Lower leg skin (tissue), 4 donors: ENCODE measurements at regions not wholly inside any gene's neighbourhood (a gene's known extent, or its start where the extent isn't known, plus 50 kb on each side); places are given as distances from the start of the nearest gene placed in this dataset.

Source experiments
- DNase-seq, 2 donors: peaks; one replicate each; pipeline ENCODE4 v3.0.0-alpha.2; 2019; ENCODE audit warnings: low spot score in 2 of 2
- H3K4me3 ChIP-seq: fragments of 200-600 bp; sonication (generic); 2 replicates; pipeline ENCODE4 v1.5.1; 2017; ENCODE audit warnings: mild to moderate bottlenecking, low read depth; ENCODE audit not compliant: poor library complexity, severe bottlenecking
- CTCF ChIP-seq, 3 donors: fragments of 450-650 bp; IDR thresholded peaks; one replicate each; pipeline ENCODE4 v1.5.1; 2016; ENCODE audit warnings: antibody characterized with exemption in 3 of 3, mild to moderate bottlenecking in 3 of 3, moderate library complexity in 2 of 3
- POLR2A ChIP-seq, 2 donors: fragments of 450-650 bp; IDR thresholded peaks; one replicate each; pipeline ENCODE4 v1.6.1; 2016 to 2017; ENCODE audit warnings: antibody characterized with exemption in 2 of 2, mild to moderate bottlenecking in 1 of 2, moderate library complexity in 1 of 2
- WGBS, 2 donors: methylation state at CpG; one replicate each; pipeline ENCODE4 v1.1.5; 2018; 5-methylcytosine and 5-hydroxymethylcytosine counted together
- intact Hi-C: fragments of 100-400 bp; cut with DNase I; formaldehyde crosslinking; loops from one replicate; pipeline ENCODE4 v1.15.0; 2023; ENCODE audit warnings: low total_unique reads

- intact Hi-C loops = no loop called here
- TF ChIP-seq CTCF (IDR thresholded peaks at IDR 0.05) (no peak), POLR2A (IDR thresholded peaks at IDR 0.05) (no peak)
- no peak for DNase-seq
- H3K4me3 ChIP-seq = no peak overlapping the region
- WGBS, 2 donors = 54 to 65% methylated on average over 1 of the region's 1 CpG
Observed at GRCh38 chr13:83503424-83503823, 378.9 kb downstream of the SLITRK1 start.

- intact Hi-C loops = no loop called here
- no peak for DNase-seq
- no peak overlapping the region for H3K4me3 ChIP-seq
- no peak for TF ChIP-seq CTCF (IDR thresholded peaks at IDR 0.05)
- TF ChIP-seq POLR2A (IDR thresholded peaks at IDR 0.05) = no peak
Observed at GRCh38 chr13:83499286-83499685, 383.0 kb downstream of the SLITRK1 start.

GRCh38 chr13:83498481-83499190 is 383.6 kb downstream of the SLITRK1 start:
- intact Hi-C loops = no loop called here
- H3K4me3 ChIP-seq = no peak overlapping the region
- WGBS, 2 donors = 38 to 46% methylated on average over 2 of the region's 2 CpGs
- DNase-seq = no peak
- TF ChIP-seq CTCF (IDR thresholded peaks at IDR 0.05) (no peak), POLR2A (IDR thresholded peaks at IDR 0.05) (no peak)

GRCh38 chr13:83498045-83498444 is 384.2 kb downstream of the SLITRK1 start:
- no peak overlapping the region for H3K4me3 ChIP-seq
- TF ChIP-seq CTCF (IDR thresholded peaks at IDR 0.05) = no peak
- TF ChIP-seq POLR2A (IDR thresholded peaks at IDR 0.05) = no peak
- intact Hi-C loops = no loop called here
- no peak for DNase-seq

- no peak for TF ChIP-seq POLR2A (IDR thresholded peaks at IDR 0.05)
- TF ChIP-seq CTCF (IDR thresholded peaks at IDR 0.05) = no peak
- intact Hi-C loops = no loop called here
- no peak for DNase-seq
Observed at GRCh38 chr13:83496501-83496900, 385.8 kb downstream of the SLITRK1 start.

GRCh38 chr13:83485101-83485500 is 397.2 kb downstream of the SLITRK1 start:
- no peak for DNase-seq

More at GRCh38 chr13:83496501-83496900, 385.8 kb downstream of the SLITRK1 start:
- WGBS, 2 donors = 92 to 94% methylated on average over 6 of the region's 6 CpGs
- no peak overlapping the region for H3K4me3 ChIP-seq

More at GRCh38 chr13:83485101-83485500, 397.2 kb downstream of the SLITRK1 start:
- TF ChIP-seq POLR2A (IDR thresholded peaks at IDR 0.05) (no peak), CTCF (IDR thresholded peaks at IDR 0.05) (no peak)
- WGBS, 2 donors = 43 to 55% methylated on average over 1 of the region's 1 CpG
- intact Hi-C loops = no loop called here
- H3K4me3 ChIP-seq = no peak overlapping the region
